WTC11 (cell line): ENCODE measurements at regions not wholly inside any gene's neighbourhood (a gene's known extent, or its start where the extent isn't known, plus 50 kb on each side); places are given as distances from the start of the nearest gene placed in this dataset.

Experiments used
- CBFB ChIP-seq: sonication (generic); formaldehyde crosslinking; IDR thresholded peaks from 2 replicates; pipeline ENCODE4 v1.8.1; 2022; ENCODE audit warnings: mild to moderate bottlenecking, low read depth, missing genetic modification reagents
- CTCF ChIP-seq: fragments of 200-600 bp; IDR thresholded peaks from 2 replicates; pipeline ENCODE4 v1.8.0; 2022; ENCODE audit warnings: antibody characterized with exemption
- NR2C2 ChIP-seq: sonication (generic); formaldehyde crosslinking; IDR thresholded peaks from 2 replicates; pipeline ENCODE4 v1.8.0; 2022; ENCODE audit warnings: mild to moderate bottlenecking, missing genetic modification reagents
- TF ChIP-seq, protein P1 (sequence below): fragments of 250-450 bp; sonication (Bioruptor Pico); conservative IDR thresholded peaks from 2 replicates; pipeline ENCODE4 v1.9.0; 2021; ENCODE audit warnings: mild to moderate bottlenecking

DNA sequence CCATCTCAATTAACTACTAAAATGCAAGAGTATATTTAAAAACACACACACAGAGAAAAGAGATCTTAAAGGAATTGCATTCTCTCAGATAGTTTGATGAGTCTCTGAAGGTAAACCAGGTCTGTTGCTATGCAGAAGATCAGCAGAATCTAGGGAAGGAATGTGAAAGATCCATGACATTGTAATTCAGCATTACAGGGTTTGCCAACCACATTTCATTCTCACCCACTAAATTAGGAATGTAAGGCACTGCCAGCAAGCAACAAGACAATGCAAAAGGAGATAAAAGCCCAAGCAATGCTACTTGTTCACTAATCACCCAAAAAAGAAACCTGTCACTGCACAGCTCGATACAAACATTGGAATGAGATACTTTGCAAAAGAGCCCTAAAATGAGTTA is 106.3 kb downstream of the LRIG3 start:
- TF ChIP-seq CTCF = no peak
- TF ChIP-seq, protein P1, sequence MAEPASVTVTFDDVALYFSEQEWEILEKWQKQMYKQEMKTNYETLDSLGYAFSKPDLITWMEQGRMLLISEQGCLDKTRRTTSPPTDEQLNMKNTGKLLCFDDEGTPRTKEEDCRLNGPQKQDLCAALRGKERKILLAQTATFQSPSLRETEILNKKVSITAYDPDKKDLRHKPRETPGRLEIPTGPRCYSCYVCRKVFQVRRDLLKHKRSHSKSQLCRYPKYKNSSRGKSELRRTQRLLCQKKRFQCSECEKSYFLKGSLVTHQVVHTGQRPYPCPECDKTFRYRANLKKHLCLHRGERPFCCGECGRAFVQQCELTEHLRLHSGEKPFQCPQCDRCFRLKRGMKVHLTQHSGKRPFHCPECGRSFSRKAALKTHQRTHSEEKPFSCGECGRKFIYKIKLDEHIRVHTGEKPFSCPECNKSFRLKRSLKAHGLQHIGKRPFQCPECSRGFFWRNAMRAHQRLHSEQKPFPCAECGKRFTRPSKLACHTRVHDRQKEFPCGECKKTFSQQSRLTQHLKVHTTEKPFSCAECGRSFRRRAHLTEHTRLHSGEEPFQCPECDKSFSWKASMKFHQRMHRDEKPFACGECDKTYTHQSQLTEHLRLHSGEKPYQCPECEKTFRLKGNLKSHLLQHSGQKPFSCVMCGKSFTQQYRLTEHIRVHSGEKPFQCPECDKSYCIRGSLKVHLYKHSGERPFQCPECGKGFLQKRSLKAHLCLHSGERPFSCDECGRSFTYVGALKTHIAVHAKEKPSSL (CRISPR knock-in tag) = no peak
- TF ChIP-seq CBFB (CRISPR knock-in tag) = no peak
- no peak for TF ChIP-seq NR2C2 (CRISPR knock-in tag)
